SK-N-SH (cell line): ENCODE measurements at regions not wholly inside any gene's neighbourhood (a gene's known extent, or its start where the extent isn't known, plus 50 kb on each side); places are given as distances from the start of the nearest gene placed in this dataset.

Experiments
- CTCF ChIA-PET: fragments of 300-600, 350-600 bp; formaldehyde crosslinking; extraction: SDS; loops from one replicate; lab custom pipeline; 2021; lab: Yijun Ruan, JAX
- POLR2A ChIA-PET: fragments of 350-600 bp; sonication (Branson Sonifier 250); formaldehyde crosslinking; extraction: SDS; loops from one replicate; lab custom pipeline; 2020; ENCODE audit warnings: antibody characterized with exemption, inconsistent platforms; lab: Yijun Ruan, JAX
- DNase-seq: peaks from one replicate; pipeline ENCODE4 v3.0.0; 2012
- H2AFZ ChIP-seq: fragments of 200-600 bp; sonication (generic); 2 replicates; pipeline ENCODE4 v1.8.1; 2016; ENCODE audit warnings: antibody characterized with exemption, mild to moderate bottlenecking, low read depth
- H3F3A ChIP-seq: fragments of 200-600 bp; sonication (generic); replicated peaks from 2 replicates; pipeline ENCODE3; 2016; ENCODE audit warnings: antibody characterized with exemption, mild to moderate bottlenecking; ENCODE audit not compliant: insufficient read depth
- H3K27ac ChIP-seq, 2 experiments: fragments of 200-500 bp in 1 of 2; fragments of 200-600 bp in 1 of 2; sonication (Bioruptor generic) in 1 of 2; sonication (generic), shearing (Covaris generic) in 1 of 2; 2 replicates each; pipeline versions ENCODE4 v1.5.1 to v1.6.1; 2014 to 2016; ENCODE audit warnings: low read depth in 2 of 2, inconsistent platforms in 1 of 2, low read length in 1 of 2, mild to moderate bottlenecking in 1 of 2, mixed read lengths in 1 of 2
- H3K27me3 ChIP-seq: fragments of 200-600 bp; sonication (generic), shearing (Covaris generic); 2 replicates; pipeline ENCODE4 v1.6.1; 2016; ENCODE audit warnings: mixed run types; ENCODE audit not compliant: insufficient read depth
- H3K36me3 ChIP-seq, 2 experiments: fragments of 200-500 bp in 1 of 2; fragments of 200-600 bp in 1 of 2; sonication (Bioruptor generic) in 1 of 2; sonication (generic) in 1 of 2; replicated peaks in 1 of 2; 2 replicates each; pipeline versions ENCODE3 to v1.5.1; 2014 to 2016; ENCODE audit warnings: low read length in 1 of 2, mild to moderate bottlenecking in 1 of 2; ENCODE audit not compliant: insufficient read depth in 2 of 2, control insufficient read depth in 1 of 2
- H3K4me1 ChIP-seq, 2 experiments: fragments of 200-500 bp in 1 of 2; fragments of 200-600 bp in 1 of 2; sonication (Bioruptor generic) in 1 of 2; sonication (generic), shearing (Covaris generic) in 1 of 2; 2 replicates each; pipeline versions ENCODE4 v1.5.1 to v1.6.1; 2014 to 2016; ENCODE audit warnings: low read depth in 1 of 2, low read length in 1 of 2, mixed run types in 1 of 2; ENCODE audit not compliant: insufficient read depth in 2 of 2, control insufficient read depth in 1 of 2
- H3K4me2 ChIP-seq: fragments of 200-600 bp; sonication (generic), shearing (Covaris generic); 2 replicates; pipeline ENCODE4 v1.6.1; 2017; ENCODE audit warnings: mixed run types
- H3K4me3 ChIP-seq, 2 experiments: fragments of 200-500 bp in 1 of 2; fragments of 200-600 bp in 1 of 2; sonication (Bioruptor generic) in 1 of 2; sonication (generic), shearing (Covaris generic) in 1 of 2; 2 replicates each; pipeline versions ENCODE4 v1.5.1 to v1.8.1; 2014 to 2016; ENCODE audit warnings: low read depth in 2 of 2, inconsistent platforms in 1 of 2, low read length in 1 of 2, mild to moderate bottlenecking in 1 of 2, mixed read lengths in 1 of 2, moderate library complexity in 1 of 2
- H3K79me2 ChIP-seq: fragments of 200-600 bp; sonication (generic); 2 replicates; pipeline ENCODE4 v1.8.1; 2017; ENCODE audit warnings: mild to moderate bottlenecking; ENCODE audit not compliant: insufficient read depth
- H3K9ac ChIP-seq: fragments of 200-600 bp; sonication (generic); 2 replicates; pipeline ENCODE4 v1.6.1; 2017; ENCODE audit warnings: mixed run types
- H3K9me2 ChIP-seq: fragments of 200-600 bp; sonication (generic); 2 replicates; pipeline ENCODE4 v1.6.1; 2017; ENCODE audit warnings: mixed run types
- H3K9me3 ChIP-seq: fragments of 200-600 bp; sonication (generic); 2 replicates; pipeline ENCODE4 v1.6.1; 2017; ENCODE audit warnings: mixed run types, mild to moderate bottlenecking, moderate library complexity
- H4K20me1 ChIP-seq: fragments of 200-600 bp; sonication (generic); 2 replicates; pipeline ENCODE4 v1.6.1; 2017; ENCODE audit warnings: mild to moderate bottlenecking, mixed run types; ENCODE audit not compliant: insufficient read depth
- CHD2 ChIP-seq: fragments of 150-350 bp; IDR thresholded peaks from 2 replicates; pipeline ENCODE4 v1.6.1; 2018; ENCODE audit warnings: low read length; ENCODE audit not compliant: partially characterized antibody
- FOSL2 ChIP-seq: IDR thresholded peaks from 2 replicates; pipeline ENCODE4 v1.4.0; 2012; ENCODE audit warnings: low read depth, mild to moderate bottlenecking, moderate library complexity, borderline replicate concordance
- FOXJ3 ChIP-seq: sonication (generic); formaldehyde crosslinking; IDR thresholded peaks from 2 replicates; pipeline ENCODE4 v1.5.1; 2020; ENCODE audit warnings: mild to moderate bottlenecking, missing genetic modification reagents
- GATA2 ChIP-seq: sonication (generic); formaldehyde crosslinking; IDR thresholded peaks from 2 replicates; pipeline ENCODE4 v1.5.0; 2020; ENCODE audit warnings: mild to moderate bottlenecking, missing genetic modification reagents
- NFIC ChIP-seq: IDR thresholded peaks from 2 replicates; pipeline ENCODE4 v1.4.0; 2012; ENCODE audit warnings: borderline replicate concordance
- REST ChIP-seq: IDR thresholded peaks from 2 replicates; pipeline ENCODE4 v1.6.1; 2012; ENCODE audit warnings: mild to moderate bottlenecking, low read depth, low read length, moderate library complexity
- RFX5 ChIP-seq: IDR thresholded peaks from 2 replicates; pipeline ENCODE4 v1.6.1; 2012; ENCODE audit warnings: mild to moderate bottlenecking, improper control_type of control experiment, low read length
- TAF1 ChIP-seq: IDR thresholded peaks from 2 replicates; pipeline ENCODE4 v1.6.1; 2012; ENCODE audit warnings: low read depth, mild to moderate bottlenecking, low read length, moderate library complexity, borderline replicate concordance
- TCF12 ChIP-seq: IDR thresholded peaks from 2 replicates; pipeline ENCODE4 v1.4.0; 2012
- USF1 ChIP-seq: IDR thresholded peaks from 2 replicates; pipeline ENCODE4 v1.4.0; 2012; ENCODE audit warnings: low read depth, borderline replicate concordance
- YY1 ChIP-seq: IDR thresholded peaks from 2 replicates; pipeline ENCODE4 v1.4.0; 2012; ENCODE audit warnings: low read depth, mild to moderate bottlenecking
- WGBS: methylation state at CpG from one replicate; pipeline ENCODE4 v1.1.6; 2017; ENCODE audit warnings: low lambda C conversion rate; 5-methylcytosine and 5-hydroxymethylcytosine counted together

- H4K20me1 ChIP-seq: no peaks in the 10 kb centered on the region
- no peak for TF ChIP-seq USF1
- TF ChIP-seq TCF12: peak; percentile 37
- 0 out of 2 replicates have a peak, but pooled peaks have one; percentile 46 for TF ChIP-seq FOSL2
- TF ChIP-seq NFIC: peak; percentile 18; the same call in 1 of the 2 replicates
- H3K9ac ChIP-seq: no peak overlapping the region
- H3K9me2 ChIP-seq: no peaks in the 10 kb centered on the region
- no peaks in the 10 kb centered on the region for H3K36me3 ChIP-seq
- no peak overlapping the region for H3K27ac ChIP-seq
- 35% methylated on average over 11 of the region's 11 CpGs for WGBS
- no peaks in the 10 kb centered on the region for H3K9me3 ChIP-seq
- peaks cover 16% of the 10 kb centered on the region; the same call in 1 of the 2 replicates for H3K27me3 ChIP-seq
- ChIA-PET POLR2A (no interaction called here), CTCF (interaction anchor here (0.8 to 1.1 kb wide), 5 partner anchors 20 to 399 kb away, joined by 3 to 5 read pairs (median 3); no protein-coding TSS in a partner anchor)
- H3K4me3 ChIP-seq: no peak overlapping the region
- H3K4me2 ChIP-seq: no peak overlapping the region
- H3K4me1 ChIP-seq: peaks cover 6 to 10% of the 10 kb centered on the region in 2 experiments; a peak in 2 of 4 replicates
- H3K79me2 ChIP-seq: no peaks in the 10 kb centered on the region
- no peak overlapping the region for H2AFZ ChIP-seq
- no peaks in the 10 kb centered on the region for H3F3A ChIP-seq
- no peak for DNase-seq
Measured at GRCh38 chr15:77840991-77841775, 208.5 kb upstream of the LINGO1 start.

DNA sequence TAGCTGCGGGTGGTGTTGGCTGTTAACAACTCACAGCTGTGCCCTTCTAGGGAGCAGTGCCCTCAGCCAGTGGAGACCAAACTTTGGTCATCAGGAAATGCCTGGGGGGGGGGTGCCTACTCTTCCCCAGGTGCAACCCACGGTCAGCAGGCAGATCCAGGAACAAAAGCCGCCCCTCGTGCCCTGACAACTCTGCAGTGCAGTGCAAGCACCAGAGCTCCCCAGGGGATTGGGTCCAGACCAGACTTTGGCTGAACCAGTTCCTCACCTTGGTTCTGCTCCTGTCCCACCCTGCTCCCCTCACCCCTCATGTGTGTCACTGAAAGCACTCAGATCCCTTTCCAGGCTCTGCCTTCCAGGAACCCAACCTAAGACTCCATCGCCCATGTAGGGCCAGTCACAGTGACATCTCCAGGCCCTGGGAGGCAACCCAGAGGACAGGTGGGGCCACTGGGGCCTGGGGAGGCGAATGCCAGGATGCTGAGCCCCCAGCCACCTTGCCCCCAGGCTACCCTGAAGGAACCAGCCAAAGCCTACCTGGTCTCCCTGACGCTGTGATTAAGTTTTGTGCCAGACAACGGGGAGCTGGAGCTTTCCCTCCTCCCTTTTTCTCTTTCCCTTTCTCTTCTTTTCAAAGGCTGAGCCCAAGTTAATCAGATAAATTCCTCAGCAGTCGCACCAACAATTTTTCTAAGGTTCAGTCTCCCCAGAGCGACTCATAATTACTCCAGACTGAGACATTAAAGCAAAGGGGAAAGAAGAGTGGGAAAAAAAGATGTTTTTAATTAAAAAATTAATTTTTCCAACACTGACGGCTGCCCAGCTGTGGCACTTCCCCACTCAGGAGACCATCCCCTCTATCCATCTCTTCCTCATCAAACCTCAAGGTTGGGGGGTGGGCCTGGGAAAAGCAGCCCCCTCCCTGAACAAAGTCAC, 207.5 kb upstream of the LINGO1 start:
- no peaks in the 10 kb centered on the region for H3F3A ChIP-seq
- DNase-seq: no peak
- H4K20me1 ChIP-seq: no peaks in the 10 kb centered on the region
- H3K79me2 ChIP-seq: no peaks in the 10 kb centered on the region
- no peak overlapping the region for H3K4me3 ChIP-seq
- TF ChIP-seq FOSL2 (no peak), RFX5 (no peak), REST (no peak), TAF1 (no peak), GATA2 (CRISPR knock-in tag) (no peak), FOXJ3 (CRISPR knock-in tag) (no peak), YY1 (no peak), CHD2 (no peak)
- no peaks in the 10 kb centered on the region for H3K36me3 ChIP-seq
- 35% methylated on average over 9 of the region's 11 CpGs for WGBS
- ChIA-PET CTCF (interaction anchor here (0.8 to 1.2 kb wide), 5 partner anchors 19 to 400 kb away, joined by 3 to 5 read pairs (median 3); no protein-coding TSS in a partner anchor), POLR2A (no interaction called here)
- no peak overlapping the region for H3K9ac ChIP-seq
- no peaks in the 10 kb centered on the region for H3K9me3 ChIP-seq
- no peaks in the 10 kb centered on the region for H3K9me2 ChIP-seq
- peaks cover 25% of the 10 kb centered on the region; the same call in 1 of the 2 replicates for H3K27me3 ChIP-seq
- H3K4me1 ChIP-seq: peaks cover 6 to 10% of the 10 kb centered on the region in 2 experiments; a peak in 2 of 4 replicates
- no peak overlapping the region for H2AFZ ChIP-seq
- no peak overlapping the region for H3K4me2 ChIP-seq
- H3K27ac ChIP-seq: no peak overlapping the region
